OCI-LY3 (cell line): ENCODE measurements at regions not wholly inside any gene's neighbourhood (a gene's known extent, or its start where the extent isn't known, plus 50 kb on each side); places are given as distances from the start of the nearest gene placed in this dataset.

ENCODE experiments used
- CTCF ChIP-seq: fragments of 200-600, 300-600 bp; sonication (generic); IDR thresholded peaks from 2 replicates; pipeline ENCODE4 v1.5.1; 2014; ENCODE audit warnings: antibody characterized with exemption, low read length, low read depth
- EZH2phosphoT487 ChIP-seq: fragments of 200-600 bp; shearing (Covaris generic); IDR thresholded peaks from 2 replicates; pipeline ENCODE4 v1.6.1; 2018; ENCODE audit warnings: antibody characterized with exemption, mixed run types, low read depth

- TF ChIP-seq CTCF = no peak
- TF ChIP-seq EZH2phosphoT487 = no peak
Observed at GRCh38 chr18:42338683-42339082, 383.6 kb downstream of the PIK3C3 start.
